ENCODE measurements at regions not wholly inside any gene's neighbourhood (a gene's known extent, or its start where the extent isn't known, plus 50 kb on each side); places are given as distances from the start of the nearest gene placed in this dataset.
"Not testable (repeated sequence)": the region's sequence is repeated elsewhere in the genome, so short reads cannot be mapped to it uniquely, and the experiment has no call there.

DNA sequence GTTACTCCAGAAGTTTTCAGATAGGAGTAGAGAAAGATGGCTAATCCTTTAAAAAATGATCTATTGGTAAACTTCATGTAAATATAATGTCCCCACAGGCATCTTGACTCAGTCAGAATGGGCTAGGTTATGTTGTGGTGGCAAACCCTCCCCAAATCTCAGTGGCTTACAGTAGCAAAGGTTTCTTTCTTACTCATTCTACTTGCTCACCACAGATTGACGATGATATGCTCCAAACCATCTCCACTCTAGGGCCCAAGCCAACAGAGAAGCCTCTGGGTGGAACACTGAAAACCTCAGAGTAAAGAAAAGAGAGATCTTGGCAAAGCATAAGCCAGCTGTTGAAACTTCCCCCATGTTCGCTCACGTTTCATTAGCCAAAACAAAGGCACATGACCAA is 146.4 kb downstream of the EMP1 start:
- DNase-seq, result peak; percentile 40

- peak; percentile 91 for DNase-seq
These were observed 143.6 kb downstream of the EMP1 start for GRCh38 chr12:13340149-13340548.

GRCh38 chr12:13339538-13339937 is 143.0 kb downstream of the EMP1 start:
- peak; percentile 91 for DNase-seq

- DNase-seq, result no peak
These were observed 142.6 kb downstream of the EMP1 start for GRCh38 chr12:13339091-13339490.

GRCh38 chr12:13337791-13338190 is 141.3 kb downstream of the EMP1 start:
- DNase-seq, result no peak

- DNase-seq, result no peak
These were observed 139.7 kb downstream of the EMP1 start for GRCh38 chr12:13336216-13336615.

GRCh38 chr12:13328535-13328934 is 132.0 kb downstream of the EMP1 start:
- DNase-seq, result no peak

GRCh38 chr12:13326076-13326475 is 129.6 kb downstream of the EMP1 start:
- no peak for DNase-seq

GRCh38 chr12:13325037-13325436 is 128.5 kb downstream of the EMP1 start:
- not testable (repeated sequence) for DNase-seq

DNA sequence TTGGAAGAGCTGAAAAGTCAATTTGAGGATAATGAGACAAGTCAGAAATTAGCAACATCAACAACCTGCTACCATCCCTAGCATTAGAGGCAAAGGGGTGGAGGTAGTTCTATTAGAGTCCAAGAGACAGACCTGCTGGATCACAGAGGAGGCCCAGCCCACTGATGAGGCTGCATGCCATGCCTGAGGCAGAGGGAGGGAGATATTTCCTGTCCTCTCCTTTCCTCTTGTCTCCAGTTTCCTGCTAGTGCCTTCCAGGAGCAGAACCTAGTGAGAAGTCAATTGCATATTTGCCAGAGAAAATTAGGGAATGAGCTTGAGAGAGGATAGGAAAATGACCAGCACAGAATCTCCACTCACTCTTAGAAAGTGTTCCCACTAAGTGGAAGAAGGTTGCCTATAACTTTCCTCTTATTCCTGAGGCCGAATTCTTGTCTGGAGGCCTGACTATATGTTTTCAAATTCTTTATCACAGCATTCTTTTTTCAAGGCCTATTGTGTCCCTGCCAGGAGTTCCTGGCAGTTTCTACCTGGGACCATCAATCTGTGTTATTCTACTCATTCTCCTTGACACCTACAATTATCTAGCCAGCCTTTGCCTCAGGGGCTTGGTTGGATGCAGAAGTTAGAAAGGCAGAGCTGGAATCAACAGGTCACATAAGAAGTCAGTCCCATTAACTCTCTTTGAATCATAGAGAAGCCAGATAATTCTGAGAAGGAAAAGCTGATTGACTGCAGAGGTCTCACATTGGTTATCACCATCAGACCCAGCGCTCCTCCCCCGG is 121.9 kb downstream of the EMP1 start:
- DNase-seq, result no peak

DNA sequence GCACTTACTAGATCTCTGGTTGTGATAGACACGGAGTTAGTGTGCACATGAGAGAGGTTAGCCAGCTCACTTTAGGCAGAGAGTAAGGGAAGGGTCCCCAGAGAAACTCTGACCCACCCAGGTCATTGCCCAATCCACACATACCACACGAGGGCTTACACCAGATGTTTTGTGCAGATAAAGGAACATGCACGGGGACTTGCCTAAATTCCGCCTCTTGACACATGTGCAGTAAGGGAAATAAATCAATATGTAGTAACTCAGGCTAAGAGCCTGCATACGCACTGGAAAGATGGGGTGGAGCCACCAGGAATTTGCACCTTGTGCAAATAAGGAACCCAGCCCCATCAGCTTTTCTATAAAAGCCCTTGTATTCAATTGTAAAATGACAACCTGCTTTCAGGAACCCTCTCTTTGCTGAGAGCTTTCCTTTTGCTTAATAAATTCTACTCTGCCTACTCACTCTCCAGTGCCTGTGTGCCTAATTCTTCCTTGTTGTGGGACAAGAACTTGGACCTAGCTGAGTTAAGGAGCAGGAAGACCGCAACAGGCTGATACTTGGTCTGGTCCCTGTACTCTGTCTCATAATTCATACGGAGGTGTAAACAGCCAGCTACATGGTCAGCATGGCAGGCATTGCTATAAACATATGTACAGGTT is 120.2 kb downstream of the EMP1 start:
- DNase-seq, result no peak

DNA sequence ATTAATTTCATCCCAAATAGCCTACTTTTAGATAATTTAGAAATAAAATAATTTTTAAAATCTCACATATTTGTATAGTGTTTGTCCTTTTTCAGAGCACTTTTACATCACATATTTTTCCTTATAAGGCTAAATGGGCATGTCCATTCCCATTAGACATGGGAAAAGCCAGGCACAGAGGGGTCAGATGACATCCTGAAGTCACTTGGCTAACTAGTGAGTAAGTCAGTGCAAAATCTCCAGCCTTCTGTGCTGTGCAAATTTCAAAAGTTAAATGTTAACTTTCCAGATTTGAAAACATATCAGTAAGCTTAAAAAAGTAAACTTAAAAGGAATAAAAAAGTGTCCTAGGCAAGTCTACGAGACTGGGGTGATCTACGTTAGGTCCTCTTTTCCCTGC is 117.4 kb downstream of the EMP1 start:
- peak; percentile 20 for DNase-seq

DNA sequence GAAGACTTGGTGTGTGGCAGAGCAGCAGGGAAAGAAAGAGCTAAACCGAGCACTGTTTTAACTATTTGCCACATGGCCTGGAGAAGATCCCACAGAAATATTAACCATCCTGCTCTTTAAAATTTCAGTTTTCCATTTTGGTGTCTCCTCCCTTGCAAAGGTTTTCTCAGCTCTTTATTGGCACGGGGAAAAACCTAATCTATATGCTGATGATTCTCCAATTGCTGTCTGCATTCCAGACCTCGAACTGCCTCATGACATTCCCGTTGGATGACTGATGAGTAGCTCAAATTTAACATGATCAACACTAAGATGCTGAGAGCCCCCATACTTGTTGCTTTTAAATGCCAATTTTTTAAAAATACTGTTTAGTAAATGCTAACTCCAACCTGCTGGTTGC is 115.0 kb downstream of the EMP1 start:
- peak; percentile 41 for DNase-seq

- DNase-seq, result peak; percentile 60
These were observed 110.8 kb downstream of the EMP1 start for GRCh38 chr12:13307143-13307816.

GRCh38 chr12:13304924-13305323 is 108.4 kb downstream of the EMP1 start:
- DNase-seq, result peak; percentile 65

DNA sequence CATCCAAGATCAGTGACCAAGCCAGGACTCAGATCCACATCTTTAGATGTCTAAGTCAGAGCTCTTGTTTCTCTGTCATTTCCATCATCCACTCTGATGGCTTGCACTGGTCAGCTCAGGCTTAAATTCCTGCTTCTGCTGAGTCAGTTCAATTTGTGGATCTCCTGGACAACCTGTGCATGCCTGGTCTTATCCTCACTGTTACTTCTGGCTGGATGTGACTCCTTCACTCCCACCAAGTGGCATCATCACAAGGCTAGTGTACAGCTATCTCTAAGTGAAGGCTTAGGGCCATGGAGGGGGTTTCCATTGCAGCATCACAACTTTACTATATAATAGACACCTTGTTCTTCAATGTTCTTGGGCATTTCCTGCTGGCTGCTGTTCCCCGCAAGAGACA is 102.9 kb downstream of the EMP1 start:
- DNase-seq, result no peak

GRCh38 chr12:13293096-13293495 is 96.6 kb downstream of the EMP1 start:
- DNase-seq, result peak; percentile 76

DNA sequence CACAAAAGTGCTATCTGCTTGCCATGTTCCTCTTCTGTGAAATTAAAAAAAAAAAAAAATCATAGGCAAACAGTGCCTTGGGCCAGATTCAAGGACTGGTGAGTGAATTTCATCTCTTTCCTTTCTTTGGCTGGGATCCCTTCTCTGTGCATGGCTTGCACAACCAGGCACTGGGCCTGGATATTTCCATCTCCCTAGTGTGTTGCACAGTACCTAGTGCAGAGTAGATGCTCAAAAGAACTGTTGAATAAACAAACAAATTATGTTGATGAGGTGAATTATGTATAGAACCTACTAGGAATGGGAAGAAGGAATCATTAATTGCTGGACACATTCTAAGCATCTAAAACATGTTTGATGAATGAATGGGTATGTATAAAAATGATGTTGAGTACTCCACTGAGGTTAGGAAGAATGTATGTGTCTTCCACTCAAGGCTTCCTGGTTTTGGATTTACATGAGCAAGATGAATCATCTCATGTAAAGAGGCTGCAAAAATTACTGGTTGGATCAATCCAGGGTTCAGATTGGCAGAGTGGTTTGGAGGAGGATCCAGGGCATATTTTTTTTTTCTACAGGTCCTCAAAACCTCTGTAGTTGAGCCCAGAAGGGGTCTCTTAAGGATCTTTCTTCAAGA is 93.2 kb downstream of the EMP1 start:
- DNase-seq, result peak; percentile 48

DNA sequence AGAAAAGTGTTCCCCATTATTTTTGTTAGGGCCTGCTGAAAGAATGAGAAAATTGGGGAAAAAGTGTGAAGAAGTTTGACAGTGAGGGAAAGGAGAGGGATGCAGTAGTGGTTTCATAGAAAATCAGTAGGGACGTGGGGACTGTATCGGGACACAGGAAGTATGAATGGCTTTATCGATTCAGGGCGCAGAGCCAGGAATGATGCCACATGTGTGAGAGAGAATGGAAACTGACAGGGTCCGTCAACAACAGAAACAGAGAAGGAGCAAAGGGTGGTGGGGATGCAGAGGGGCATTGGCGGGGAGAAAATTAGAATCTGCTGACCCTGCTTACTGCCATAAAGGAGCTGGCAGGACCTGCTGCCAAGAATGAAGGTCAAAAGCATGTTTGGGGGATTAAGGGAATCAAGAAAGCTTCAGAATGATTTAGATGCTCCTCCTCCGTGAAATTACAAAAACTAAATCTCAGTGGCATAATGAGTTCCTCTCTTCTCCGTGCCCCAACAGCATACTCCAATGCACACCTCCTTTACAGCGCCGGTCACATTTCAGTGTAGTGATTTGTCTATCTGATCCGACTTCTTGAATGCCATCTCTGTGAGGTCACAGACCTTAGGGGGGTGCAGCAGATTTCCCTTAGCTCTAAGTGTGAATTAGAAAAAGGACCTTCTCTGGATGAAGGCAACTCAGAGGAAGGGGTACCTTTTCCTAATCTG is 92.6 kb downstream of the EMP1 start:
- DNase-seq, result peak; percentile 38

DNA sequence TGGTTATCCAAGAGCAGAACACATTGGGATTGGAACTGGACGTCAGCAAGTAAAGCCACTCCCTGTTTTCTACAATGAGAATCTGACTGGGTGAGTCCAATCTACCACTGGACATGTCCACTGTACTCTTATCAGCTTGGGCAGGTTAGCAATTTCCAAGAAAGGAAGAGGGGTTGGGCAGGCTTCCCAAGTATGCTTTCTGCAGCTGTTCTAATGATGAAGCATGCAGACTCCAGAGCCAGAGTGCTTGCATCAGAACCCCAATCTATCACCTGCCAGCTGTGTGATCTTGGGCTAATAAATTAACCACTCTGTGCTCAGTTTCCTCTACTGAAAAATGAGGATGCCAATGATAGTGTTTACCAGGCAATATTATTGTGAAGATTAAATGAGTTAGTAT is 92.0 kb downstream of the EMP1 start:
- no peak for DNase-seq

GRCh38 chr12:13283867-13284266 is 87.3 kb downstream of the EMP1 start:
- no peak for DNase-seq

DNA sequence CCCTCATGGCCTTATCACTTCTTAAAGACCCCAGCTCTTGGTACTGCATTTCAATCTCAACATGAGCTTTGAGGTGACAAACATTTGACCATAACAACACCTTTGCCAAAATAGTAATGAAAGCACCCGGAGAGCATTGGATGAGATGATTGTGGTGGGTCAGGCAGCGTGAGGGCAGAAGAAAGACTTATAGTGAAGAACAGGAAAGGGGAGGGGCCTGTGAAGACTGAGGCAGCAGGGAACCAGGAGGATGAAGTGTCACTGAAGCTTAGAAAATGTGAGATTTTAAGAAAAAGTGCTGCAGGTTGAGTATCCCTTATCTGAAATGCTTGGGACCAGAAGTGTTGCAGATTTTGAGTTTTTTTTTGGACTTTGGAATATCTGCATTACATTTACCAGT is 86.3 kb downstream of the EMP1 start:
- no peak for DNase-seq
